Stimulated activated naive CD4-positive, alpha-beta T cell (primary cell): ENCODE measurements at regions not wholly inside any gene's neighbourhood (a gene's known extent, or its start where the extent isn't known, plus 50 kb on each side); places are given as distances from the start of the nearest gene placed in this dataset.

Experiments used
- DNase-seq, 6 experiments: peaks; one replicate each; lab custom pipeline; 2025; lab: John Stamatoyannopoulos, UW

DNA sequence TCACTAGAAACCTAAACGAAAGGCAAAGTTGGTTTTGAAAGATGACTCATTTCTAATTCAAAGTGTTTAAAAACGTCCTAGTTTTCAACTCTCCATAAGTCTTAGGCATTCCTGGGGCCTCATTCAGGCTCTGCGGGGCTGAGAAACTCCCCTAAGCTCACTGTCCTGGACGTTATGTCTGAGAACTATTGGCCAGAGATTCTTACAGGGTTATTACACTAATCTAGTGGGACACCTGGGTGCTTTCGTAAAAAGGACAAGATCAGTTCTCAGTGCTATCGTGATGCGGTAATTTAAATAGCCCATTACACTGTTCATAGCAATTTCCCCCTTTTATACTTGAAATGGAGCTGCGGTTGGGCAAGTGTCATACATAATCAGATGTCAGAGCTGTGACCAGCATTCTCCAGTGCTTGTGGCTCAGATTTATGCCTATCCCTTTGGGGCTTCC, 280.9 kb downstream of the QKI start:
- DNase-seq = no peak

DNA sequence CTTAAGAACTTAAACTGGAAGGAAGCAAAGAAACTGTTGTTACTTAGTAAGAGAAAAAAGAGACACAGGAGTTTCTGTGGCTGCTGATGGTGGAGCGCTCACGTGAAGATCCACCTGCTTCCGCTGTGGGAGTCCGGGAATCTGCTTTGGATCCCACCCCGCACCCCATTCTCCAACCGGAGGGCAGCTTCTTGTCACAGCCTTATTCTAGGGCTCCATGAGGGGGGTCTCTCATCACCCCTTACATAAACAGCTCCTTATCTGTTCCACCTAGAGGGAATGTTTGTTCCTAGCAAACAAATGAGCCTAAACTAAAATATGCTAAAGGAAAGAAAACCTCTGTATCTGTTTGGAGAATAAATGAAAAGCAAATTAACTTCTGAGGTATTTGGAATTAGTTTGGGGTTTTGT, 280.5 kb downstream of the QKI start:
- no peak for DNase-seq

DNA sequence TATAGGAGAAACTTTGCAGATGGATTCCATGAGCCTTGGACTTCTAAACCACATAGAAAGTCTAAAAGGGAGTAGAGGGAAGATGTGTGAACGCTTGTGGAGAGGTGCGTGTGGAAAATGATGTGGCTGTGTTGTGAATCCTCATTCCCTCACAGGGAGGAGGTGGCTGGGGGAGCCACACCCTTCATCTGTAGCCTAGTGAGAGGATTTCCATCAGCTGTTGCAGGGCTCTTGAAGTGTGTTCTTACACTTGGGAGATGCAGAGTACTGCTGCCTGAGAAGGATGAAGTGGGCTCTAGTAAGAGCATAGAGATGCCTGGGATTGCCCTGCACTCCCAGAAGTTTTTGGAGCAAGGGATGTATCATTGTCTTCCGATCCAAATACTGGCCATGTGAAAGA, 279.6 kb downstream of the QKI start:
- no peak for DNase-seq

DNA sequence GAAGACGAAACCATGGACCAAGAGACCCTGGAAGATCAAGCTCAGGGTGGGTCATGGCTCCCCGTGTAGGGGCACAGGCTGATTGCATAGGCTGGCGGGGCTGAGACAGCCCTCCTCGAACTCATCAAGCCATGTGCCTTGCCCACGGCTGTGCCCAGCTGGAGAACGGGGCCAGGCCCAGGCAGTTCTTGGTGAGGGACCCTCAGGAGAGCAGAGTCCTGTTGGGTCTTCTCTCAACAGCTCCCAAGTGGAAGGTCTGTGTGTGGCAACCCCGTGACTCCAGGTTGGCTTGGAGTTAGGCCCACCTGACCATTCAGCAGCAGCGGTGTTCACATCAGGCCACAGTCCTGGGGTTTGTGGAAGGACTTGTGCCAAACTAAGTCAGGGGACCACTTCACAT, 276.5 kb downstream of the QKI start:
- no peak for DNase-seq

DNA sequence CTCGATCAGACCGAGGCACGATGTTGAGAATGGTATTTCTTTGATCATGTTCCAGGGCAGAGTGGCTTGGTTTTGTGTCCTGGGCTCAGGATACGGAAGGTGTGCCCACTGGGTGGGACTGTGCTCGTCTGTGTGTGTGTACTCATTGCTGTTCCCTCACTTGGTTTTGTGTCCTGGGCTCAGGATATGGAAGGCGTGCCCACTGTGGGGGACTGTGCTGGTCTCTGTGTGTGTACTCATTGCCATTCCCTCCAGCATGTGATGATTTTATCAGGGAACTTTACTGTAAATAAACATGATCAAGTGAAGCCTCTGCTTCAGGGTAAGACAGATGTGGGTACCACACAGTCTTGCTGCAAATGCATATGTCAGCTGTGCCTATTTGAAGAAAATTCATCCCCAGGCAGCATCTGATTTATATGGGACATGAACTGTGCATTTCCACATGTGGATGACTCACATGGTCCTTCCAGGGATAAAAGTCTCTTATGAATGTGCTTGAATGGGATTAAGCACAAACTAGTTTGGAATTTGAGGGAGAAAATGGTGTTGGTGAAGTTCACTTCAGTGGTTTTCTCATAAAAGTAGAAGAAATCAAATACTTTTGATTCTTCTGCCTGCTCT, 274.3 kb downstream of the QKI start:
- no peak for DNase-seq

DNA sequence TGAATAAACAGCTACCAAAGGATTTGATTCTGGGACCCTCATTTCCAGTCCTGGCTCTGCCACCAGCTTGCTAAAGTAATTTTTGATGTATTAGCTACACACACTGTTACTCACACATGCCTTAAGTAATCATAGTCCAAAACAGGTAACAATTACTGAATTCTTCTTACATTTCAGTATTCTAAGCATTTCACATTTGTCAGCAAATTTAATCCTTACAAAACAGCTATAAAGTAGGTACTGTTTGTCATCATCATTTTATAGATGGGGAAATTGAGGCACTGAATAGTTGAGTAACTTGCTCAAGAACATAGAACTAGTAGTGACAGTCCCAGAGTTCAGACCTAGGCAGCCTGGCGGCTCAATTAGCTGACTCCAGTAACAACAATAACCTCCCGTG, 272.6 kb downstream of the QKI start:
- DNase-seq = no peak

DNA sequence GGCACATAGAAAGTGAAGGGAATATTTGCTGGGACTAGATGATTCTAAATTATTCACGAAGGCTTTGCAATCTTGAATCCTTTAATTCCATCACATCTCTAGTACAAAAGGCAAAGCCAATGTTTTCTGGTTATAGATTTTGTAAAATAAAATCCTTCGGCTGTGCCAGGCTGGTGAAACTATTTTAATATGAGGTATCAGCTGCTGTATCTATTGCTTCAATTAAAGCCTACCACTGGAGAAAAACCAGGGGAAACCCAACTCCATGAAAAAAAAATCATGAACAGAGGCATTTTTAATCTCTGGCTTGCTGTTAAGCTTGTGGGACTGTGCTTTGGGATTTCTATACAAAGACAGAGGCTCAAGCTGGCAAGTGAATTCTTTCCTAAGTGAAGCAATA, 271.8 kb downstream of the QKI start:
- no peak for DNase-seq

DNA sequence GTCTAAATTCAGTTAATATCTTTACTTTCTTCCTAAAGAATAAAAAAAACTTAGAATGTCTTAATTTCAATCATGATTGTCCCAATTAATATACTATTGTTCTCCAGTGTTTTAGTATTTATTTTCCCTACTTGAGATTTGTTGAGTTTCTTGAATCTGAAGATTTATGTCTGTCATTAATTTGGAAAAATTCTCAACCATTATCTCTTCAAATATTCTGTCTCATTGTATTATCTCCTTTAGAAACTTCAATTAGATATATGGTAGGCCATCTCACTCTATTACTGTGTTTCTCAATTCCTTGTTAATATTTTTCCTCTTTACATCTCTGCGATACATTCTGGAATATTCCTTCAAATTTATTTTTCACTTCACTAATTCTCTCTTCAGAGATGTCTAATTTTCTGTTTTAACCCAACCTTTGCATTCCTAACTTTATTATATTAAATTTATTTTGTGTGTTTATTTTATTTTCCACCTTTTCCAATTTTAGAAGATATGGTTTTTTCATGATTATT, 268.6 kb downstream of the QKI start:
- no peak for DNase-seq

DNA sequence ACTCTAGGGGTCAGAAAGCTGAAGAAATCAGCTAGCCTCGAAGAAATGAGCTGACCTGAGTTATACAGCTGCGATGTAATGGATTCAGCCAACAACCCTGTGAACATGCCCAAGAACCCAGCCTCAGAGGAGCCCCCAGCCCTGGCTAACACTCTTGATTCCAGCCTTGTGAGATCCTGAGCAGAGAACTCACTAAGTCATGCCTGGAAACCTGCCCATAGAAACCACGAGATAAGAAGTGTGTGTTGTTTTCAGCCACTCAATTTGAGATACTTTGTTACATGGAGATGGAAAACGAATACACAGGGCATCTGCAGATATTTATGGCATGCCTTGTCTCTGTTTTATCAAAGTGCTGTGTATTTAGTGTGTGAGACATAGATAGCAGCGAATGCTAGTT, 265.2 kb downstream of the QKI start:
- no peak for DNase-seq

DNA sequence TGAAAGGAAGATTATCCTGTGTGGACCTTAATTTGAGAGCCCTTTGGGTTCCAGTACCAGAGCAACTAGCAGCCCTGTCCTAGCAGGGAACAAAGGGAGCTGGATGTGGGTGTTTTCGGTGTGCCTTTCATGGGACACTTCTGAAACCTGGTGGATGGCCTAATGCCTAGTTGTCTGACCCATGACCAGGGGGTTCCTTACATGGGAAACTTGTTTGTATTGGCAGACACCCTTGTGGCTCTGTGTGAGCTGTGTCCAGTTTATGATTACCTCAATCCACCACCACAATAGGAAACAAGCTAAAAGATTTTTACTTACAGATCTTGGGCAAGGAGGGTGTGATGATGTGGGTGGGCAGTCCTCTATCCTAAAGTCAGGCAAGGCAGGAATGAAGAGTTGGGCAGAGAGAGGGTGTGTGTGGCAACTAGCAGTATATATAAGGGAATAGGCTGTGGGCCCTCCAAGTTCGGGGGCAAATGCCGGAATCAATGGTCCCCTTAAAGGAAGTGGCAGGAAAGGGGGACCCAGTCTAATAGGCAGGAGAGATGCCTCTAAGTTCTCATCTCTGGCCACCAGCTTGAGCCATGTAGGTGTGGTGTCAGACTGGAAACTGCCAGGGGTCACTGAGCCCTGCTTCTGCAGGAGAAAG, 264.6 kb downstream of the QKI start:
- no peak for DNase-seq

DNA sequence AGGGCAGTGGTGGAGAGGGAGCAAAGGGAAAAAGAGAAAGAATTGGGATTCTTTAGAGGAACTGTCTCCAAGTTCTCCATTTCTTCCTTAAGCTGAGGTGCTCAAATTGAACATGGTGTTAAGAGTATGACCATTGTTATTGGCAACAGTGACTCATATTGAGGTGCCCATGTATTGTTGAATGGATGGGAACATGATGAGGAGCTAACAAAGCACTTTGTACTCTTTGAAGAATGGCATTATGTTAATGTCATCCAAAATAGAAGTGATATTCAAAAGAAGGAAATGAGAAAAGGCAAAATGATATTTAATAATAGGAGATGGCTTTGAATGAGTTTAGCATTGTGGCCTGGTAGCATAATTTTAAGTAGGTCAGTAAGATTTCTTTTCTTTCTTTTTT, 261.1 kb downstream of the QKI start:
- DNase-seq = no peak

DNA sequence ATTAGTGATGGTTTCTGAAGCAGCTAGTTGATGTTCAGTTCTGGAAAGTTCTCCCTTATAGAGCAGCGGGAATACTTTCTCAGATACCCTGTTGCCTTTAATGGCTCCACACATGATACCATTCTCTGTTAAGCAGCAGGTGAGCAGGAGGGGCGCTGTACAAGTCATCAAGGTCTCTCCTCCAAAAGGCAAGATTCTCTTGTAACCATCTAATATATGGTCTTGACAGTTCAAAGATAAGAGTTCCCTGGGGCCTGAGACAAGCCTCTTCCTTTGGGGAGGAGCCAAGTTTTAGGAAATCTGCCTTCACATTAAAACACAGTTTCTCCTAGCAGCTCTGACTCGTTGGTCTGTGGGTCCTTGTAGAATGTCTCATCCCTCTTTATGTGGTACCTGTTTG, 258.2 kb downstream of the QKI start:
- no peak for DNase-seq

DNA sequence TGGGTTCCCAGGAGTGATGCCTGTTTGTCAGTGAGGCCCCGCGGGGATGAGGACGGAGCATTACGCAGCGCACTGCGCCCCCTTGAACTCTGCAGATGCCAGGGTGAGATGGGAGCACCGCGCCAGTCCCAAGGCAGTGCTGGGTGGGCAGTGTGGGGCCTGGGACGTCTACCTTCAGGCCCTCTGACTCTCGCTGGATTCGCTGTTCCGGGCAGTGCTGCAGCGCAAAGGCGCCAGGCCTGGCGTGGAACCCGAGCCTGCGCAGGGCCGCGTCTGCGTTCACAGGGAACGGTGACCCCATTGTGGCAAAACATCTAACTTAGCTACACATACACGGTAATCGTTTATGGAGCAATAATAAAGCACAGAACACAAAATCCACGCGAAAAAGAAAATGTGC, 257.3 kb downstream of the QKI start:
- no peak for DNase-seq

DNA sequence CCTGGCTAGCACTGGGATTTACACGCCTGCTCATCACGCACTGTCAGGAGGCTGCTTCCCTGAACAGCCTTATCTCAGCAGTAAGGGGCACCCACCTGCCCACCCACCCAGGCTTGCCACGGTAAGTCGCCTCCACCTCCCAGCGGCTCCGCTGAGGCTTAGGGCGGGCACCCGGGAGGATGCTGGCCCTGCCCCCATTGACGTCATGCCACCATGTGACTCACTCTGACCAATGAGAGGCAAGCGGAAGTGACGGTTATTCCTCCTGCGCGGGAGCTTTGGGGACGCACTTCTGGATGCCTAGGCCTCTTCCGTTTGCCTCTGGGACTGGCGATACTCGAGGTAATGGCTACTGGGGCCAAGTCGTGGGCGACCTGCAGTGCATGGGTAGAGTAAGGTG, 256.8 kb downstream of the QKI start:
- DNase-seq = no peak

DNA sequence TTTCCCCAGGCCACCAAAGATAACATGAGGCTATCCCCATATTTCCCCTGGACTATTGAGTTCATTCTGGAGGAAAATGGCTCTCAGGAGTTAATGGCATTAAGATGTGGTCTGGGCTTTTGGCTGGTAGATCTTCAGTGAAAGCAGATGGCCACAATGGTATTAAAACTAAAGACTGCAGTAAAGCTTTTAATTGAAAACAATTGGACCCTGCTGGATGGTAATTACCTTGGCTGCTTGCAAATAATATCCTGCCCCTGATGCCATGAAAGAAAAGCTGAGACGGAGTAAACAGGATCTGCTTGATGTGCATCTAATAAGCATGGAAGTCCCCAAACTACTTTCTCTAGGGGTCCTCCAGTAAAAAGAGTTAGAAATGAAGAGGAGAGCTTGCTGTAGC, 255.8 kb downstream of the QKI start:
- no peak for DNase-seq

DNA sequence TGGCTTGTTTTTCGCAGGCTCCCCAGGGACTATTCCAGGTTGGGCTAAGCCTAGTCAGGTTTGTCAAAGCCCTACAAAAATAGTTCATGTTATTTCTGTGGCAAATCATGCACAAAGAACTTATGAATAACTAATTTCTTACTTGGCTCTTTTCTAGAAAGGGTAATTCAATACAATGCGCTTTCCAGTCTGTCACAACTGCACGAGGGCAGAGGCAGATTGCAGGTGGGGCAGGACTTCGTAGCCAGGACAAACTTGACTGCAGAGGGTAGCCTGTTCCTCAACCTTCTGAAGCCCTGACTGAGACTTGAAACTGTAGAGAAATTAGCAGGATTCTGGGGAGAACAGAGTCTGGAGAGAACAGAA, 253.5 kb downstream of the QKI start:
- DNase-seq = no peak

DNA sequence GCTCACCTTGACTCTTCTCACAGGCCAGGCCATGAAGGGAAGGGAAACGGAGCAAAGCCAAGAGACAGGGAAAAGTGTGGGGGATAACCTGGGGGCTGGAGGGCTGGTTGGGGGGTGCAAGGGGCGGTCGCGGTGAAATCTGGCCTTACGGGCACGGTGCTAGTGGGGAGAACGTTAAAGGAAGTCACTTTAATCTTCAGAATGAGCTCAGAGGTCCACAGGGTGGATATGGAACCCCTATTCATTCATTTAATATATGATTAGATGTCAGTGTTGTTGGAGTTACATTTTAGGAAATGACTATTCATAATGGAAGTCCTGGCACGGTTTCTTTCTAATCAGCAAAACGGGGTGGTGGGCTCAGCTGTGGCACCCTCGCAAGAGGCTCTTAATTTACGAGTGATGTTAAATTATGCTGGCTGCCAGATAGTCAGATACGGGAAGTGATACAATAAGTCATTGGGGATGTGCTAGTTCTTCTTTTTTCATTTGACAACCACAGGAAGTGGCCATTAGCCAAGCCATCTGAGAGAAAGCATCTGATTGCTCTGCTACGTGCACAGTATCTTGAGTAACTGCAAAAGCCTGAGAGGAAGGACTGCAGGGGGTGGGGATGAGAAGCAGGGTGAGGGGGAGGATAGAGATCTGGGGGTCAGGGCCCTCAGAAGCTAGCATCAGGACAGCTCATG, 253.0 kb downstream of the QKI start:
- DNase-seq = no peak

DNA sequence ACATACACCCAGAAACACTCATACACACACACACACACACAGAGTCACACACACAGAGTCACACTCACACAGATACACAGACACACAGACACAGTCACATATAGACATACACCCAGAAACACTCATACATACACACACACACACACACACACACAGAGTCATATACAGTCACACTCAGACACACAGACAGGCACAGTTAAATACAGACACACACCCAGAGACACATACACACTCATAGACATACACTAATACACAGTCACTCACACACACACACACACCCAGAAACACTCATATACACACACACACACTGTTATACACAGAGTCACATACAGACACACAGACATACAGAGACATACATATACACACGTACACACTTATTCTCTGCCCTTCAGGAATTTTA, 250.9 kb downstream of the QKI start:
- no peak for DNase-seq

DNA sequence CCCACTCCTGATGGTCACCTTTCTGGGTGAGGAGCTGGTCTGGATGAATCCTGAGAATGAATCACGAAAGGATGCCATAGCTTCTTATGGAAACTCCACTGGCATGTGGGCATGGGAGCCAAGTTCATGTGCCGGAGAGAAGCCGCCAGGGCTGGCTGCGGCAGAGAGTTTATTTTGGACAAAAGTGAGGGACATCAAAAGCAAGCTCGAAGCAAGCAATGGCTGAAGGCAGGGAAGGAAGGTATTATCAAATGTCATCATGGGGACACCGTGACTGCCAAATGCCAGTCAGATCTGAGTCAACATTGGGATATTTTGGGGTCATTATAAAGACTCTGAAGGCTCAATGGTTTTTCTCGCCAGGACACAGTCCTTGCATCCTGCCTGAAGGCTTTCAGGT, 249.1 kb downstream of the QKI start:
- DNase-seq = no peak

DNA sequence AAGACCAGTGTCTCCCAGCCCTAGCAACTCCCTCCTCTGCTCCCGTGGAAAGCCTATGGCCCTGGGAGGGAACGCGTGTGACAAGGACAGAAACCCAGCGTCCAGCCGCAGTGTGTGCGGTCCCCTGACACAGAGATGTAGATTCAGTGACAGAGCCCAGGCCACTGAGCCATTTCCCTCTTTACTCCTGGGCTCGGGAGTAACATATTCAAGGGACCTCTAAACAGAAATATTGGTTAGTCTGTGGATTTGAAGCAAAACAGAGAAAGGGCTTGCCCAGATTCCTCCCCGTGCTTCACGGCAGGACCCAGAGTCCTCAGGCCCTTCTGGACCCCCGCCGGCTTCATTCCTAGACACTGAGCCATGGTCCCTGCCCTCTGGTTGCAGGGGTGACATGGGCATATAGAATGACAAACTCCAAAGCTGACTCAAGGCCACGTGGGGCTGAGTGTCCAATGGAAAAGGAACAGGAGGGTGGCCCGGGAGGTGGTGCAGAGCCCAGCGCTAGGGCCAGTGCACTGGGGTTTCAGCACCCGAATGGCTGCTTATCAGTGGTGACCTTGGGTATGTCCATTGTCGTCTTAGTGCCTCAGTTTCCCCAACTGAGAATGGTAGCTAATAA, 248.2 kb downstream of the QKI start:
- no peak for DNase-seq

DNA sequence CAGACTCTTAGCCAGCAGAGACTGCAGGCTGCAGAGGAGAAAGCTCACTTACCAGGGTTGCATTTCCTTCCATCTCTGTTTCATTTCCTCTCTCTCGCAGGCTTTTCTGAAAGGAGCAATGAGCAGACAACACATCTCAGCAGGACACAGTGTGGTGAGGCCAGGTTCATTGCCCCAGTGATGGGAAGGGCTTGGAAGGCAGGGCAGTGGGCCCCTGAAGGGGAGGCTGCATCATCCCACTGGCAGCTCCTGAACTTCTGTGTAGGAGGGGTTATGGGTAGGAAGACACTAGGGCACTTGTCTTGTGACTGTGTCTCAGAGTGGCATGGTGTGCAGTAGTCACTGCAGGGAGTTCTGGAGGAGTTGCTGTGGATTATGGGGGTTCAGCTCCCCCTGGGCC, 246.8 kb downstream of the QKI start:
- DNase-seq = no peak

DNA sequence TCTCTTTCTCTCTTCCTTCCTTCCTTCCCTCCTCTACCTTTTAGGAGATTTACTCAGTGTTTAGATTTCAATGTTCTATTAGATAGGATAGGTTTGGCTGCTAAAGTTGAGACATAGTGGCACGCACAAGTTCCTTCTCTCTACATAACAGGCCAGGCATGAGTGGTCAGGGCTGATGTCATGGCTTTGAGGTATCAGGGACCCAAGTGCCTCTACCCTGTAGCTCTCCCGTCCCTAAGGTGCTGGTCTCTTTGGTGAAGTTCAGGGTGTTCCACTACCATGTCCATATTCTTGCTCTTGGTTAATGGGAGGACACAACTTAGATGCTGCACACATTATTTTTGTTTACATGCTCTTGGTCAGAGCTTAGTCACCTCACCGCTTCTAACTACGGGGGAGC, 245.3 kb downstream of the QKI start:
- no peak for DNase-seq
